HT-29 (cell line): ENCODE measurements at regions not wholly inside any gene's neighbourhood (a gene's known extent, or its start where the extent isn't known, plus 50 kb on each side); places are given as distances from the start of the nearest gene placed in this dataset.

Source experiments
- DNase-seq: peaks from one replicate; pipeline ENCODE4 v3.0.0-alpha.2; 2015; ENCODE audit warnings: low spot score

DNA sequence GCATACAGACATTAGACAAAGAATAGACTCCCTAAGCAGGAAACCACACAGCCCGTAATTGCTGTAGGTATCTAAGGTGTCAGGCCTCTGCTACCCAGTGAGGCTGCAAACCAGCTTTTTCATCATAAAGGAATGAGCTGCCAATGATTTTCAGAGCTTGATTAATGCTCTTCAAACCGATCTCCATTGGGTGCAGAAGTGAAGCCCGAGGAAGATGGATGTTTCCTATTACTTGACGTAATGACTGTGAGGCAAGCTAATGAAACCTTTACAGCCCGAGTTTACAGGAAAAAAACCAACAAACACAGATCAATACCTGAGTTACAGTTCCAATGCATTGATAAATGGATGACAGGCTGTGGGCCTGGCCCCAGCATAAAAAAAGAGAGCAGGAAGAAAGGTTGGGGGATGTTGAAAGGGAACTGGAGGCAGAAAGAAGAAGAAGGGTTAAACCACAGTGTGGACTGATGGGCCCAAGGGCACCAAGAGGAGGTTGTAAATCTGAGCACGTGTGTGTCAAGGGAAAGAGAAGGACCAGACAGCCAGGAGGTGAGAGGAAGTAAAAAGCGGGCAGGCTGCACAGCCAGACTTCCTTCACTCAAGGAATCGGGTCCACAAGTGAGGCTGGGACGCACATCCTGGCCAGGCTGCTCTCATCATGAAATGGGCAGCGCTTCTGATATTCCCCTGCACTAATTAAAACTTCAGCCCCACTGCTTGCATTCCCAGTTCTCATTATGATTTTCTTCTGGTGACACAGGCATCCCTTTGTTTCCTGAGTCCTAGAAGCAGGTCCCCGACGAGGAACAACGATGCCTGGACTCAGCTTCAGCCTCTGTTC, 70.6 kb upstream of the NTM start:
- DNase-seq = no peak

GRCh38 chr11:131300439-131300717, 70.0 kb upstream of the NTM start:
- DNase-seq = no peak

DNA sequence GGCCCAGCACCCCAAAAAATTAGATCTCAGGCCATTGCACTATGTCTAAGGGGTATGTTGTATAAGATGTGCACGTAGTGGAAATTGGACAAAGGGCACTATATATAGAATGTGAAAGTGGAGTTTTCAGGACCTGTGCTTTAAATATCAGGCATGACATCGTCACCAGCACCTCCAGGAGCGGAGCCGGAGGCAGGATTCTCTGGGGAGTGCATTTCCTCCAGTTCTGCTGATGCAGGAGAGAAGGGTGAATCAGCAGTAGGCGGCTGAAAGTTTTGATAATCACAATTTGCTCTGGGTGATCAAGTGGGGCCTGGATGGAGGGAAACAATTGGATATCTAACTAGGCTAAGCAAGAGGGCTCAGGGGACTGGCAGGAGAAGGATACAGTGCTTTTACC, 69.1 kb upstream of the NTM start:
- DNase-seq = no peak

DNA sequence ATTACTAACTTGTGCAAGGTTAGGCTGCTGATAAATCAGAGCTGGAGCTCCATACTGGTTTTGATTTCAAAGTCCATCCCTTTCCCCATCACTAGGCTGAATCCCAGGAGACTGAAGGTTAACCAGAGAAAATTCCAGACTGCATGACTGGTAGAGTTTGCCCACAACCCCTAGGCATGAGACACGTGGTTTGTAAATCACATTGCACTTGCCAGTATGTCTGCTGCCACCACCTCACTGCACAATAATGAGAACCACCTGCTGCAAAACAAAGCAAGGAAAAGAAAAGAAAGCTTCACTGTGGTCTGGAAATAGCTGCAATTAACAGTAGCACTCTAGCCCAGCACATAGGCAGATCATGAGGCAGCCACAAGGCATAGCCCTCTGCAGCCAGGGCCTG, 67.6 kb upstream of the NTM start:
- no peak for DNase-seq

GRCh38 chr11:131303611-131304119, 66.8 kb upstream of the NTM start:
- no peak for DNase-seq

DNA sequence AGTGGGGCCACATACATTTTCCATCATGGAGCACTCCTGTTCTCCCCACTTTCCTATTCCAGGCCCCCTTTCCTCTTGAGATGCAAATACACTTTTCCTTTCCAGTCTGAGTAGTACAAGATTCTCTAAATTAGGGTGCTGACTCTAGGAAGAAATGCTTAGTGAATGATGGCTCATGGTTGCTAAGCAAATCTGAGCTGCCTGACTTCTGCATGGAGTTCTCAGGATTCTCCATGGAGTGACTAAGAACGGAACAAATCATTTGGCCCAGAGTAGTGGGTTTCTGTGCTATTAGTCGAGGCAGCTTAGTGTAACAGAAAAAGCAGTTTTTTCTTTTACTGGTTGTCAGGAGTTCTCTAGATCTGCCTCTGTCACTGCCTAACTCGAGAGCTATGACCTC, 65.4 kb upstream of the NTM start:
- no peak for DNase-seq

- DNase-seq = no peak
Observed at GRCh38 chr11:131307506-131307905, 62.9 kb upstream of the NTM start.

GRCh38 chr11:131309776-131310175, 60.6 kb upstream of the NTM start:
- no peak for DNase-seq

DNA sequence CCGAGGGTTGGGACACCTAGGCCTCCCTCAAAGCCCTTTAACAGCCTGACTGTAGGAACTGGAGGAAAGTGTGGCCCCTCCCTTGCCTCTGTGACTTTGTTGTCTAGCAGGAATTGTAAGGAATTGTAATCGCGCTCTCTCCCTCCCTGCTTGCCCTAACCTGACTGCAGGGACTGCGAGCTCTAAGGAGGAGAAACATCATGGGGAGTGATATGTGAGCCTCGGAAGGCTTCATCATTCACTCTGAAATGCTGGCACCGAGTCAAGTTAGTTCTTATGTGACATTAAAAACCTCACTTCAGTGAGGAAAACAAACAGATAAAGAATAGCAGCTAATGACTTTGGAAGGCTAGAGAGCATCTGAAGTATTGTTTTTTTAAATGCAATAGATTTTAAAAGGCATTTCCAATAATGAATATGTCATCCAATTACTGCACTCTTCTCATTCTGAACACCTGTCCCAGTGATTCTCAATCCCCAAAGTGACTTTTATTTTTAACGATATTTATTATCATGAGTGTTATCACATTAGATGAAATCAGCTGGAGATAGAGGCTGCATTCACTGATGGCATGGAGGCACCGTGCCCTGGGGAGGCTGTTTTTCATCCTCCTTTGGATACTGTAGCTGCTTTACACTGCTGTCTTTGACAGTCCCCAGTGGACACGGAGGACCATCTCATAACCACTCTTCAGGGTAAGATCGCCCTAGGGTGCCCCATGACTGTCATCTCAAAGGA, 58.5 kb upstream of the NTM start:
- no peak for DNase-seq
